ENCODE measurements at regions not wholly inside any gene's neighbourhood (a gene's known extent, or its start where the extent isn't known, plus 50 kb on each side); places are given as distances from the start of the nearest gene placed in this dataset.

DNA sequence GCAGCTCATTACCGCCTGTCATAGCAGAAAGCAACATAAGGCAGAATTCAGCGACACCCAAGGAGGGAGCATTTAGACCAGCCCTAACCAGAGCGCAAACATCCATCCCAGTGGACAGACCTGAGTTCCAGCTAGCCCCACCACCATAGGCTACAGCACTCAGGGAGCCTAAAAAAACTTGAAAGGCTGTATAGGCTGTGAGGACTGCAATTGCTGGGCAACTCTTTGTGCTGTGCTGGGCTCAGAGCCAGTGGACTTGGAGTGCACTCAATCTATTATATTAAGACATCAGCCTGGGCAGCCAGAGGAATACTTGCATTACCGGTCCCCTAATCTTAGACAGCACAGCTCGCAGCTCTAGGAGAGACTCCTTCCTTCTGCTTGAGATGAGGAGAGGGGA is 207.3 kb downstream of the KIF2B start:
- TF ChIP-seq CTCF (IDR thresholded peaks at IDR 0.05; ENCODE audit: insufficient read depth, low read length, severe bottlenecking): no peak
- DNase-seq (ENCODE audit: low read depth) (no peak), FAIRE-seq (no peak)
- Histone ChIP-seq H3K27me3 (ENCODE audit: control insufficient read depth, insufficient read depth, low read length) (no peaks in the 10 kb centered on the region), H3K36me3 (ENCODE audit: control insufficient read depth, insufficient read depth, low read length) (no peaks in the 10 kb centered on the region), H3K4me3 (ENCODE audit: low read depth, low read length) (no peak overlapping the region)

DNA sequence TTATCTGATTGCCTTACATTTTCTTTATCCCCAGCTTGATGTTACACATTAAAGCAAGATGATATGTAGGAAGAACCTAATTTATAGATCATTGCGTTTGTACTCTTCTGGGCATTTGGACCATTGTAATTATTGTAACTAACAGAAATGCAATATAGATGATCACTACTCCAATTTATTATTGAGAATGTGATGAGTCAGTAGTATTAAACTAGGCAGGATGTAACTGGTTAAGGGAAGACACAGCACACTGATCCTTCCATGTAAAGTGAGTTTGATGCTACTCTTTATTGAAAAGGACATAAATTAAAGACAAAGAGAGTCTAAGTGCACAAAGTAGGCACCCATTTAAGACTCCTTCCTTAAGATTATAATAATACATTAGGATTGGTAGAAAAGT is 223.8 kb downstream of the KIF2B start:
- H3K36me3 ChIP-seq (ENCODE audit: control insufficient read depth, insufficient read depth, low read length): no peaks in the 10 kb centered on the region
- FAIRE-seq: no peak
- H3K27me3 ChIP-seq (ENCODE audit: control insufficient read depth, insufficient read depth, low read length): no peaks in the 10 kb centered on the region
- no peak for TF ChIP-seq CTCF (IDR thresholded peaks at IDR 0.05; ENCODE audit: insufficient read depth, low read length, severe bottlenecking)
- DNase-seq (ENCODE audit: low read depth): no peak
- H3K4me3 ChIP-seq (ENCODE audit: low read depth, low read length): no peak overlapping the region

- no peak overlapping the region for H3K4me3 ChIP-seq (ENCODE audit: low read depth, low read length)
- no peaks in the 10 kb centered on the region for H3K36me3 ChIP-seq (ENCODE audit: control insufficient read depth, insufficient read depth, low read length)
- H3K27me3 ChIP-seq (ENCODE audit: control insufficient read depth, insufficient read depth, low read length): no peaks in the 10 kb centered on the region
- no peak for FAIRE-seq
- peak; percentile 90 for DNase-seq (ENCODE audit: low read depth)
- no peak for TF ChIP-seq CTCF (IDR thresholded peaks at IDR 0.05; ENCODE audit: insufficient read depth, low read length, severe bottlenecking)
Measured at GRCh38 chr17:54063639-54064038, 240.9 kb downstream of the KIF2B start.

GRCh38 chr17:54085020-54085419 is 262.3 kb downstream of the KIF2B start:
- no peak for FAIRE-seq
- no peak for TF ChIP-seq CTCF (IDR thresholded peaks at IDR 0.05; ENCODE audit: insufficient read depth, low read length, severe bottlenecking)
- no peak for DNase-seq (ENCODE audit: low read depth)
- Histone ChIP-seq H3K4me3 (ENCODE audit: low read depth, low read length) (no peak overlapping the region), H3K27me3 (ENCODE audit: control insufficient read depth, insufficient read depth, low read length) (no peaks in the 10 kb centered on the region), H3K36me3 (ENCODE audit: control insufficient read depth, insufficient read depth, low read length) (no peaks in the 10 kb centered on the region)

DNA sequence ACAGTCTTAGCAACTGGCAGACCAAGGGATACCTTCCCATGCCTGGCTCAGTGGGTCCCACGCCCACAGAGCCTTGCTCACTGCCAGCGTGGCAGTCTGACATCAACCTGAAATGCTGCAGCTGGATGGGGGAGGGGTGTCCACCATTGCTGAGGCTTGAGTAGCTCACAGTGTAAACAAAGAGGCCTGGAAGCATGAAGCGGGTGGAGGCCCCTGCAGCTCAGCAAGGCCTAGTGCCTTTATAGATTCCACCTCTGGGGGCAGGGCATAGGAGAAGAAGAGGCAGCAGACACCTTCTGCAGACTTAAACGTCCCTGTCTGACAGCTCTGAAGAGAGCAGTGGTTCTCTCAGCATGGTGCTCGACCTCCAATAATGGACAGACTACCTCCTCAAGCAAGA is 263.2 kb downstream of the KIF2B start:
- H3K36me3 ChIP-seq (ENCODE audit: control insufficient read depth, insufficient read depth, low read length): no peaks in the 10 kb centered on the region
- no peak overlapping the region for H3K4me3 ChIP-seq (ENCODE audit: low read depth, low read length)
- FAIRE-seq (no peak), DNase-seq (ENCODE audit: low read depth) (no peak)
- no peak for TF ChIP-seq CTCF (IDR thresholded peaks at IDR 0.05; ENCODE audit: insufficient read depth, low read length, severe bottlenecking)
- H3K27me3 ChIP-seq (ENCODE audit: control insufficient read depth, insufficient read depth, low read length): no peaks in the 10 kb centered on the region

DNA sequence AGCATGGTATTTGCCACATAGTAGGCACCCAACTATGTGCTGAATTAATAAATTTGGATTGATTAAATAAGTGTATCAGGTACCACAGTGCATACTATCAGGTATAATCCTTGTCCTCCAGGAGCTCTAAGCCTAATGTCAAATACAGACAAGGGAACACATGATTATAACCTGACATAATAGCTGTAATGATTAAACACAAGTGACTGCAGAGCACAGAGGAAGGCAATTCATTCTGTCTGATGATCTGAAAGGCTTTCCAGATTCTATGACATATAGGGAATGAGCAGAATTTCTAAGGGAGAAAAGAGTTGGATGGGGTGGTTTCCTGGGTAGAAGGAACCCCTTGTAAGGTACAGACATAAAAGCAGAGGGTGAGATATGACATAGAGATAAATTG is 273.5 kb downstream of the KIF2B start:
- TF ChIP-seq CTCF (IDR thresholded peaks at IDR 0.05; ENCODE audit: insufficient read depth, low read length, severe bottlenecking): no peak
- FAIRE-seq (no peak), DNase-seq (ENCODE audit: low read depth) (no peak)
- Histone ChIP-seq H3K36me3 (ENCODE audit: control insufficient read depth, insufficient read depth, low read length) (no peaks in the 10 kb centered on the region), H3K4me3 (ENCODE audit: low read depth, low read length) (no peak overlapping the region), H3K27me3 (ENCODE audit: control insufficient read depth, insufficient read depth, low read length) (no peaks in the 10 kb centered on the region)
